Loucy (cell line): ENCODE measurements at regions not wholly inside any gene's neighbourhood (a gene's known extent, or its start where the extent isn't known, plus 50 kb on each side); places are given as distances from the start of the nearest gene placed in this dataset.

Source experiments
- H2AFZ ChIP-seq: fragments of 200-600 bp; sonication (generic); 2 replicates; pipeline ENCODE4 v1.6.0; 2016; ENCODE audit warnings: antibody characterized with exemption, mild to moderate bottlenecking, low read length, moderate library complexity
- H3F3A ChIP-seq: fragments of 200-600 bp; 2 replicates; pipeline ENCODE4 v1.6.0; 2016; ENCODE audit warnings: antibody characterized with exemption, low read depth, mild to moderate bottlenecking
- H3K27me3 ChIP-seq: fragments of 200-600 bp; sonication (generic); 2 replicates; pipeline ENCODE4 v1.6.1; 2014; ENCODE audit warnings: low read length, mild to moderate bottlenecking; ENCODE audit not compliant: insufficient read depth, poor library complexity, severe bottlenecking
- H3K36me3 ChIP-seq: fragments of 200-600 bp; sonication (generic); 2 replicates; pipeline ENCODE4 v1.6.1; 2016; ENCODE audit warnings: low read length; ENCODE audit not compliant: insufficient read depth
- H3K4me1 ChIP-seq: fragments of 200-600 bp; sonication (generic); 2 replicates; pipeline ENCODE4 v1.5.1; 2014; ENCODE audit warnings: low read length, mild to moderate bottlenecking; ENCODE audit not compliant: insufficient read depth, poor library complexity, severe bottlenecking
- H3K4me2 ChIP-seq: fragments of 200-600 bp; sonication (generic); 2 replicates; pipeline ENCODE4 v1.6.0; 2014; ENCODE audit warnings: antibody characterized with exemption, low read length, low read depth, mild to moderate bottlenecking; ENCODE audit not compliant: poor library complexity, severe bottlenecking
- H3K4me3 ChIP-seq: fragments of 200-600 bp; sonication (generic); 2 replicates; pipeline ENCODE4 v1.5.1; 2014; ENCODE audit warnings: low read length, mild to moderate bottlenecking, mixed read lengths; ENCODE audit not compliant: poor library complexity, severe bottlenecking
- H3K79me2 ChIP-seq: fragments of 200-600 bp; sonication (generic); 2 replicates; pipeline ENCODE4 v1.6.1; 2014; ENCODE audit warnings: low read length; ENCODE audit not compliant: insufficient read depth
- H3K9ac ChIP-seq: fragments of 200-600 bp; sonication (generic); 2 replicates; pipeline ENCODE4 v1.6.0; 2014; ENCODE audit warnings: mild to moderate bottlenecking, low read depth, low read length, moderate library complexity; ENCODE audit not compliant: poor library complexity, severe bottlenecking
- H3K9me2 ChIP-seq: fragments of 200-600 bp; sonication (generic); replicated peaks from 2 replicates; pipeline ENCODE4 v1.6.1; 2016; ENCODE audit warnings: low read depth, low read length, mixed read lengths
- H3K9me3 ChIP-seq: fragments of 200-600 bp; sonication (generic); 2 replicates; pipeline ENCODE4 v1.6.1; 2014; ENCODE audit warnings: mild to moderate bottlenecking, antibody characterized with exemption, low read length, low read depth; ENCODE audit not compliant: insufficient read depth
- H4K20me1 ChIP-seq: fragments of 200-600 bp; sonication (generic); 2 replicates; pipeline ENCODE4 v1.6.0; 2014; ENCODE audit warnings: antibody characterized with exemption, low read length, mild to moderate bottlenecking; ENCODE audit not compliant: insufficient read depth, poor library complexity, severe bottlenecking
- EZH2phosphoT487 ChIP-seq: fragments of 200-600 bp; IDR thresholded peaks from 2 replicates; pipeline ENCODE4 v1.6.1; 2018; ENCODE audit warnings: antibody characterized with exemption, mild to moderate bottlenecking, moderate library complexity, borderline replicate concordance
- TF ChIP-seq, protein P1 (sequence below): fragments of 200-600 bp; sonication (generic); conservative IDR thresholded peaks from 2 replicates; pipeline ENCODE4 v1.5.1; 2014; ENCODE audit warnings: mild to moderate bottlenecking, antibody characterized with exemption, low read length

GRCh38 chr10:2246747-2247146 is 509.4 kb upstream of the ADARB2 start:
- H3K4me1 ChIP-seq, result no peaks in the 10 kb centered on the region
- TF ChIP-seq, protein P1, sequence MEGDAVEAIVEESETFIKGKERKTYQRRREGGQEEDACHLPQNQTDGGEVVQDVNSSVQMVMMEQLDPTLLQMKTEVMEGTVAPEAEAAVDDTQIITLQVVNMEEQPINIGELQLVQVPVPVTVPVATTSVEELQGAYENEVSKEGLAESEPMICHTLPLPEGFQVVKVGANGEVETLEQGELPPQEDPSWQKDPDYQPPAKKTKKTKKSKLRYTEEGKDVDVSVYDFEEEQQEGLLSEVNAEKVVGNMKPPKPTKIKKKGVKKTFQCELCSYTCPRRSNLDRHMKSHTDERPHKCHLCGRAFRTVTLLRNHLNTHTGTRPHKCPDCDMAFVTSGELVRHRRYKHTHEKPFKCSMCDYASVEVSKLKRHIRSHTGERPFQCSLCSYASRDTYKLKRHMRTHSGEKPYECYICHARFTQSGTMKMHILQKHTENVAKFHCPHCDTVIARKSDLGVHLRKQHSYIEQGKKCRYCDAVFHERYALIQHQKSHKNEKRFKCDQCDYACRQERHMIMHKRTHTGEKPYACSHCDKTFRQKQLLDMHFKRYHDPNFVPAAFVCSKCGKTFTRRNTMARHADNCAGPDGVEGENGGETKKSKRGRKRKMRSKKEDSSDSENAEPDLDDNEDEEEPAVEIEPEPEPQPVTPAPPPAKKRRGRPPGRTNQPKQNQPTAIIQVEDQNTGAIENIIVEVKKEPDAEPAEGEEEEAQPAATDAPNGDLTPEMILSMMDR, result no peak
- TF ChIP-seq EZH2phosphoT487, result no peak
- no peak overlapping the region for H2AFZ ChIP-seq
- H3F3A ChIP-seq, result no peaks in the 10 kb centered on the region
- H3K9me3 ChIP-seq, result no peaks in the 10 kb centered on the region
- no peaks in the 10 kb centered on the region for H3K27me3 ChIP-seq
- no peaks in the 10 kb centered on the region for H3K9me2 ChIP-seq
- no peaks in the 10 kb centered on the region for H3K79me2 ChIP-seq
- H3K36me3 ChIP-seq, result no peaks in the 10 kb centered on the region
- H4K20me1 ChIP-seq, result no peaks in the 10 kb centered on the region
- no peak overlapping the region for H3K4me2 ChIP-seq
- no peak overlapping the region for H3K9ac ChIP-seq
- no peak overlapping the region for H3K4me3 ChIP-seq

DNA sequence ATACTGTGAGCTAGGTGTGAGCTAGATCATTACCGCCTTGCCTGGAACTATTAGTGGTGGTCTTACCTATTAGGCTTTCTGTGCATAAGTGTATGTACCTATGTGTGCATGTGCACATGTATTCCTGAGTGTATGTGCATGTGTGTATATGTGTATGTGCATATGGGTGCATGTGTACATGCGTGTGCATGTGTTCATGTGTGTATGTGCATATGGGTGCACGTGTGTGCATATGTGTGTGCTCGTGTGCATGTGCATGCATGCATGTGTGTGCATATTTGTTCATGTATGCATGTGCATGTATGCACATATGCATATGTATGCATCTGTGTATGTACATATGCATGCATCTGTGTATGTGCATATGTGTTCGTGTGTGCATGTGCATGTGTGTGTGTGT is 508.3 kb upstream of the ADARB2 start:
- Histone ChIP-seq H3K9ac (no peak overlapping the region), H3F3A (no peaks in the 10 kb centered on the region), H3K4me1 (no peaks in the 10 kb centered on the region), H3K4me2 (no peak overlapping the region), H3K9me3 (no peaks in the 10 kb centered on the region), H3K4me3 (no peak overlapping the region), H3K79me2 (no peaks in the 10 kb centered on the region), H4K20me1 (no peaks in the 10 kb centered on the region), H3K9me2 (no peaks in the 10 kb centered on the region), H3K27me3 (no peaks in the 10 kb centered on the region), H3K36me3 (no peaks in the 10 kb centered on the region), H2AFZ (no peak overlapping the region)
- TF ChIP-seq EZH2phosphoT487, result no peak
- TF ChIP-seq, protein P1, result no peak

DNA sequence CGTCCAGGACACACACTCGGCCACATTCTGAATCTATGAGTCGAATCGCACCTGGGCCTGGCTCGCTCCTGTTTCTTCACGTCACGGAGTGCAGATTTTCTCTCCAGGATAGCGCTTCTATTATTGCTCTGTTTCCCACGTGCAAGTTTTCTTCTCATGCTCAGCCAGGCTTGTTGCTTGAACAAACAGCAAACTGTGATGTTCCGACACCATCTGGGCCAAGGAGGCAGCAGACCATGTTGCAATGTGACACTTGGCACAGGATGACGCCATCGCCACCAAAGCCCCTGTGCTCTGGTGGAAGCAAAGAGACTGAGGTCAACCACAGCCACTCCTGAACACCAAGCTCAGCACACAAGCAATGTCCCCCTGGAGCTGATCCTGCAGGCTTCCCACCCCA is 507.1 kb upstream of the ADARB2 start:
- no peaks in the 10 kb centered on the region for H3K36me3 ChIP-seq
- no peaks in the 10 kb centered on the region for H3K27me3 ChIP-seq
- H3K4me3 ChIP-seq, result no peak overlapping the region
- no peaks in the 10 kb centered on the region for H3K4me1 ChIP-seq
- H3K79me2 ChIP-seq, result no peaks in the 10 kb centered on the region
- H3K9me3 ChIP-seq, result no peaks in the 10 kb centered on the region
- TF ChIP-seq EZH2phosphoT487, result no peak
- TF ChIP-seq, protein P1, result no peak
- H3K4me2 ChIP-seq, result no peak overlapping the region
- no peaks in the 10 kb centered on the region for H4K20me1 ChIP-seq
- no peak overlapping the region for H2AFZ ChIP-seq
- H3K9me2 ChIP-seq, result no peaks in the 10 kb centered on the region
- H3F3A ChIP-seq, result no peaks in the 10 kb centered on the region
- H3K9ac ChIP-seq, result no peak overlapping the region
